Cardiac fibroblast (primary cell): ENCODE measurements at regions not wholly inside any gene's neighbourhood (a gene's known extent, or its start where the extent isn't known, plus 50 kb on each side); places are given as distances from the start of the nearest gene placed in this dataset.
A peak's percentile ranks its signal among the peaks of the same experiment; 100 is the strongest.

ENCODE experiments used
- DNase-seq, 2 donors: peaks; one replicate each; pipeline versions ENCODE4 v3.0.0 to v3.0.0-alpha.2; 2010; ENCODE audit warnings: low read depth in 2 of 2
- H3K4me3 ChIP-seq, 2 donors: replicated peaks in 1 of 2; 1 replicate in 1 of 2; 2 replicates in 1 of 2; pipeline ENCODE4 v1.5.1; 2011; ENCODE audit warnings: low read depth in 2 of 2, low read length in 2 of 2, mild to moderate bottlenecking in 2 of 2, moderate library complexity in 1 of 2
- CTCF ChIP-seq: IDR thresholded peaks from one replicate; pipeline ENCODE4 v1.5.1; 2011; ENCODE audit warnings: low read depth, mild to moderate bottlenecking, low read length, inconsistent platforms

- no peak for TF ChIP-seq CTCF
- DNase-seq, result no peak
- H3K4me3 ChIP-seq, result no peak overlapping the region
These were observed 95.4 kb upstream of the ANO4 start for GRCh38 chr12:100699209-100699608.

GRCh38 chr12:100703337-100703736 is 91.2 kb upstream of the ANO4 start:
- no peak for TF ChIP-seq CTCF
- no peak for DNase-seq
- H3K4me3 ChIP-seq, result no peak overlapping the region

GRCh38 chr12:100703868-100704267 is 90.7 kb upstream of the ANO4 start:
- no peak for TF ChIP-seq CTCF
- no peak for DNase-seq
- H3K4me3 ChIP-seq, result no peak overlapping the region

GRCh38 chr12:100706033-100706432 is 88.5 kb upstream of the ANO4 start:
- no peak for TF ChIP-seq CTCF
- peak; percentile 21 to 85 for DNase-seq
- no peak overlapping the region for H3K4me3 ChIP-seq

GRCh38 chr12:100708591-100708990 is 86.0 kb upstream of the ANO4 start:
- no peak for DNase-seq
- TF ChIP-seq CTCF, result no peak
- no peak overlapping the region for H3K4me3 ChIP-seq

GRCh38 chr12:100715976-100716944 is 78.3 kb upstream of the ANO4 start:
- peak in 1 of 2 donors; percentile 9 for DNase-seq
- H3K4me3 ChIP-seq, result peak overlapping the region; percentile 23 to 55

More at GRCh38 chr12:100715976-100716944, 78.3 kb upstream of the ANO4 start:
- no peak for TF ChIP-seq CTCF
